BJ (cell line): ENCODE measurements at regions not wholly inside any gene's neighbourhood (a gene's known extent, or its start where the extent isn't known, plus 50 kb on each side); places are given as distances from the start of the nearest gene placed in this dataset.

Source experiments
- CTCF ChIA-PET: fragments of 350-600 bp; formaldehyde crosslinking; extraction: SDS; loops from one replicate; lab custom pipeline; 2021; ENCODE audit warnings: antibody characterized with exemption, inconsistent platforms; lab: Yijun Ruan, JAX
- POLR2A ChIA-PET: fragments of 300-600 bp; sonication (Branson Sonifier 250); formaldehyde crosslinking; extraction: SDS; loops from one replicate; lab custom pipeline; 2021; ENCODE audit warnings: antibody characterized with exemption; lab: Charles Lee
- DNase-seq: peaks from one replicate; pipeline ENCODE4 v3.0.0-alpha.2; 2011; ENCODE audit warnings: low read depth
- H3K27me3 ChIP-seq: 2 replicates; pipeline ENCODE4 v1.6.0; 2011; ENCODE audit warnings: low read length; ENCODE audit not compliant: control insufficient read depth, insufficient read depth
- H3K36me3 ChIP-seq: 2 replicates; pipeline ENCODE4 v1.5.1; 2011; ENCODE audit warnings: low read length; ENCODE audit not compliant: control insufficient read depth, insufficient read depth
- H3K4me3 ChIP-seq: 2 replicates; pipeline ENCODE4 v1.5.1; 2011; ENCODE audit warnings: low read depth, mild to moderate bottlenecking, control low read depth, low read length
- CTCF ChIP-seq: IDR thresholded peaks from 2 replicates; pipeline ENCODE4 v1.5.1; 2011; ENCODE audit warnings: low read depth, mild to moderate bottlenecking, control low read depth, inconsistent platforms, low read length, moderate library complexity; ENCODE audit not compliant: insufficient read depth

DNA sequence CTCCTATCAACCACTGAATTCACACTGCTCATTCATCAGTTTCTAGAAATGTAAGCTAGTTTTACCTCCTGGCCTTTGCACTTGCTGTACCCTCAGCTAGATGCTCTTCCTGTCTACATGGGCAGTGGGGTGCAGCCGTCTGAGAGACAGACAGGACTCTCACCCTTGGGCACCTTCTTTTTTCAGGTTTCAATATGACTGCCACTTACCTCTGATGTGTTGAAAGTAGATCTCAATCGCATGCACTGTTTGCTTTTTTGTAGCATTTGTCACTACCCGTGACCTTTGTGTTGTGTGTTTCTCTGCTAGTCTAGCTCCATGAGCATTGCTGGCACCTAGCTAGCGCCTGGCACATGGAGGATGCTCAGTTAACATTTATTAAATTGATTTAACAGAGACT lies 403.1 kb upstream of the TRPC7 start:
- TF ChIP-seq CTCF = no peak
- CTCF ChIA-PET = interaction anchor here (1.1 to 6.6 kb wide), 5 partner anchors 83 to 521 kb away, joined by 3 to 73 read pairs (median 6); no protein-coding TSS in a partner anchor
- no peak for DNase-seq
- Histone ChIP-seq H3K36me3 (no peaks in the 10 kb centered on the region), H3K27me3 (no peaks in the 10 kb centered on the region), H3K4me3 (no peak overlapping the region)
- POLR2A ChIA-PET = no interaction called here

DNA sequence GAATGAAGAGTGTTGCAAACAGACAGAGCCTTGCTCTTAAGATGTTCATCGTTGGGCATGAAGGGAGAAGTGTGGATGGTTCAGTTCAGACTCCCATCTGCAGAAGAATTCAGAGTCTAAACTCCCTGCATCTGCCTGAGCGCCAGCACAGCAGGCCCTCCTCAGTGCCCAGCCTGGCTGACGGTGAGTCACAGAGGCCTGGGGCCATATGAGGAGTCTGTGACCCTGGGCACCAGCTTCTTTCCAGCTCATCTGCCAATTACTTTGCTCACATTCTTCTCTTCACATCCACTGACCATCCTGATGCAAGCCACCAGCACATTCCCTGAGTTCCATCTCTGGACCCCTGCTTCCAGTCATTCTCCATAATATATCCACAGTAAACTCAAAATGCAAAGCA lies 401.1 kb upstream of the TRPC7 start:
- no peaks in the 10 kb centered on the region for H3K36me3 ChIP-seq
- CTCF ChIA-PET = interaction anchor here (2.1 kb wide), 1 partner anchor 516 kb away, joined by 4 read pairs; no protein-coding TSS in a partner anchor
- TF ChIP-seq CTCF = no peak
- POLR2A ChIA-PET = no interaction called here
- H3K27me3 ChIP-seq = no peaks in the 10 kb centered on the region
- DNase-seq = no peak
- no peak overlapping the region for H3K4me3 ChIP-seq

DNA sequence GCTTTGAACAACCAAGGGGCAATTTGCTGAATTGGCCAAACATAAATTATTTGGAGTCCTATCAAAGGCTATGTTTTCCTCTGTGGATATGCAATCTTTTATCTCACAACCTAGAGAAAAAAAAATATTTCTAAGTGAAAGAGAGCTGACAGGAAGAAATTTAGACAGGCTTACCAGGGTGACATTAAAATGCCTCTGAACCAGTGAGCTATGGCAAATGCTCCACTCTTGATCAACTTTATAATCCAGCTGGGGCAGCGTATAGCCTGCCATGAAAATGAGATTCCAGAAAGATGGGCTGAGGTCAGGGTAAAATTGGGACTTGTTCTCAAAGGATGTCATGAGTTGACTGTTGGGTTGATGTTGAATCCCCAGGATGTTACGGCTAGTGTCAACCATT lies 399.3 kb upstream of the TRPC7 start:
- Histone ChIP-seq H3K4me3 (no peak overlapping the region), H3K36me3 (no peaks in the 10 kb centered on the region), H3K27me3 (no peaks in the 10 kb centered on the region)
- ChIA-PET POLR2A (no interaction called here), CTCF (interaction anchor here (1.0 to 2.1 kb wide), 2 partner anchors 127 to 514 kb away, joined by 4 read pairs; no protein-coding TSS in a partner anchor)
- no peak for DNase-seq
- TF ChIP-seq CTCF = no peak

DNA sequence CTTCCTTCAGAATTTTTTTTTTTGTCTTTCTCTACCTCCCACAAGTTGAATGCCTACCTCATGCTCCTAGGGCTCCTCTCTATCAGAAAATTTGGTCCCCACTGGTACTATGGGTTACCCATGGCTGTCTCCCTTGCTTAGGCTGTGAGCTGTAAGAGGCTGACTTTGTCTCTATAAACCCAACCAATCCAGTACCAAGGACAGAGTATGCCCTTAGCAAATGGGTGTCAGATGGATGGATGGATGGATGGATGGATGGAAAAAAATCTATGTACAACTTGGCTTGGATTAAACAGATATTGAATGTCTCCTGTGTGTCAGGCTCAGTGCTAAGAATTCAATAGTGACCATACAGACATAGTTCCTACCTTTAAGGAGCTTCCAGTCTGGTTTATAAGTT lies 398.2 kb upstream of the TRPC7 start:
- POLR2A ChIA-PET = no interaction called here
- H3K27me3 ChIP-seq = no peaks in the 10 kb centered on the region
- CTCF ChIA-PET = no interaction called here
- no peak for DNase-seq
- TF ChIP-seq CTCF = no peak
- H3K4me3 ChIP-seq = no peak overlapping the region
- H3K36me3 ChIP-seq = no peaks in the 10 kb centered on the region

- ChIA-PET CTCF (no interaction called here), POLR2A (no interaction called here)
- H3K4me3 ChIP-seq = no peak overlapping the region
- H3K36me3 ChIP-seq = no peaks in the 10 kb centered on the region
- no peak for TF ChIP-seq CTCF
- DNase-seq = no peak
- peaks cover 4% of the 10 kb centered on the region for H3K27me3 ChIP-seq
These were observed 388.9 kb upstream of the TRPC7 start for GRCh38 chr5:136754216-136754615.
